Spleen (tissue), 11 donors: ENCODE measurements at regions not wholly inside any gene's neighbourhood (a gene's known extent, or its start where the extent isn't known, plus 50 kb on each side); places are given as distances from the start of the nearest gene placed in this dataset.
"Not testable (repeated sequence)": the region's sequence is repeated elsewhere in the genome, so short reads cannot be mapped to it uniquely, and the experiment has no call there.

Experiments
- DNase-seq: peaks from one replicate; pipeline ENCODE4 v3.0.0-alpha.2; 2020
- H3K27ac ChIP-seq, 8 donors: fragments of 200-600 bp; sonication (generic) in 7 of 8; 1 replicate in 4 of 8; 2 replicates in 4 of 8; pipeline versions ENCODE4 v1.5.0 to v1.8.0; 2016 to 2021; ENCODE audit warnings: inconsistent platforms in 4 of 8, mild to moderate bottlenecking in 4 of 8, moderate library complexity in 1 of 8
- H3K27me3 ChIP-seq, 7 donors: fragments of 200-600 bp; sonication (generic) in 6 of 7; replicated peaks in 1 of 7; 1 replicate in 4 of 7; 2 replicates in 3 of 7; pipeline versions ENCODE4 v1.5.0 to v1.8.0; 2016 to 2021; ENCODE audit warnings: inconsistent platforms in 3 of 7, mild to moderate bottlenecking in 1 of 7
- H3K36me3 ChIP-seq, 6 donors: fragments of 200-600 bp; sonication (generic) in 5 of 6; 1 replicate in 4 of 6; 2 replicates in 2 of 6; pipeline versions ENCODE4 v1.5.0 to v1.8.0; 2016 to 2021; ENCODE audit warnings: inconsistent platforms in 2 of 6
- H3K4me1 ChIP-seq, 6 donors: fragments of 200-600 bp; sonication (generic) in 5 of 6; 1 replicate in 3 of 6; 2 replicates in 3 of 6; pipeline versions ENCODE4 v1.5.0 to v1.8.0; 2016 to 2021; ENCODE audit warnings: inconsistent platforms in 3 of 6
- H3K4me3 ChIP-seq, 8 donors: fragments of 200-600 bp; sonication (generic) in 7 of 8; 1 replicate in 4 of 8; 2 replicates in 4 of 8; pipeline versions ENCODE4 v1.5.0 to v1.8.0; 2016 to 2021; ENCODE audit warnings: inconsistent platforms in 4 of 8, mild to moderate bottlenecking in 4 of 8, moderate library complexity in 2 of 8
- H3K9me3 ChIP-seq, 8 donors: fragments of 200-600 bp; sonication (generic) in 7 of 8; 1 replicate in 4 of 8; 2 replicates in 4 of 8; pipeline versions ENCODE4 v1.5.0 to v1.8.0; 2016 to 2021; ENCODE audit warnings: inconsistent platforms in 4 of 8
- POLR2A ChIP-seq, 3 donors: fragments of 450-650 bp; IDR thresholded peaks; one replicate each; pipeline ENCODE4 v1.5.1; 2017; ENCODE audit warnings: antibody characterized with exemption in 3 of 3, mild to moderate bottlenecking in 1 of 3
- POLR2AphosphoS5 ChIP-seq, 3 donors: sonication (generic); formaldehyde crosslinking; IDR thresholded peaks; one replicate each; pipeline ENCODE4 v1.5.1; 2017; ENCODE audit warnings: antibody characterized with exemption in 3 of 3
- WGBS, 5 donors: extraction: QIAGEN DNeasy Blood & Tissue Kit in 3 of 5; methylation state at CpG; one replicate each; pipeline versions ENCODE4 v1.1.5 to v1.1.7; 2013 to 2018; 5-methylcytosine and 5-hydroxymethylcytosine counted together
- intact Hi-C: fragments of 100-400 bp; cut with DNase I; formaldehyde crosslinking; loops from one replicate; pipeline ENCODE4 v1.15.0; 2023; ENCODE audit warnings: low total_unique reads
- TF ChIP-seq, protein P1 (sequence below), 11 experiments: fragments of 200-600 bp in 7 of 11; fragments of 450-650 bp in 4 of 11; sonication (generic) in 4 of 11; IDR thresholded peaks in 8 of 11; conservative IDR thresholded peaks in 3 of 11; 1 replicate in 7 of 11; 2 replicates in 4 of 11; pipeline versions ENCODE4 v1.4.0 to v1.8.0; 2016 to 2021; ENCODE audit warnings: antibody characterized with exemption in 11 of 11, inconsistent platforms in 4 of 11, mild to moderate bottlenecking in 1 of 11
- donor health status: healthy with polysubstance abuse.
- donor health status: DM: no; HTN: no; CAD: no; lungs with moderate emphysema.
- donor health status: DM: no; HTN: no; CAD: no.
- donor health status: Bipolar disorder and iron deficiency.
- donor health status: healthy.
- donor health status: DM: no; HTN: no; CAD: no.
- donor health status: DM: yes; HTN: yes; CAD: no.

DNA sequence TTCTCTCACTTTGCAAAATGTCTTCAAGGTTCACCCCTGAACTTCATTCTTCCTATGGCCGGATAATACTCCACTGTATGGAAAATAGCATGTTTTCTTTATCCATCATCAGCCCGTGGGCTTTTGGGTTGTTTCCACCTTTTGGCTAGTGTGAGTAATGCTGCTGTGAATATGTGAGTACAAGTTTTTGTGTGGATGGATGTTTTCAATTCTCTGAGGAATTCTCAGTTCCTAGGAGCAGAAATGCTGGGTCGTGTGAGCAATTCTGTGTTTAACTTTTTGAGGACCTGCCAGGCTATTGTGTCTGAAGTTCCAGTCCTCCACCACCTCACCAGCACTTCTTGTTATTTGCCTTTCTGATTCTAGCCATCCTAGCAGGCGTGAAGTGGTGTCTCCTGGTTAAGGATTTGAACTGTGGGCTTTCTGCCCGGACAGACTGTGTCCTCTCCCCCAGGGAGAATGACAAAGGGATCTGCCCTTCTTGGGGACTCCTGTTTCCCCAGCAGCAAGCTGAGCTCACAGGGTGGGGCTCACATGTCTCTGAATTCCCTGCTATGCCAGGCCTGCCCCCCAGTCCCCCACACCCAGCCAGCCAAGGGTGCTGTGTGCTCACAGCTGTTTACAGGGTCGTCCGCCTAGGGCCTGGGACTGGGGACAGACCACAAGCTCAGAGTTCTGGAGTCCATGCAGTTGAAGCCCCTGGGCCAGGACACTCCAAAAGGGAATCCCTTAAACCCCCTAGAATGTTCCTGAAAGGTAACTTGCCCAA lies 92.2 kb upstream of the CIBAR2 start:
- H3K27me3 ChIP-seq, result peaks cover 0 to 16% (median 0%) of the 10 kb centered on the region in 7 donors
- no peak overlapping the region for H3K4me3 ChIP-seq
- H3K9me3 ChIP-seq, result peaks cover 0 to 9% (median 0%) of the 10 kb centered on the region in 8 donors
- peaks cover 0 to 73% (median 34%) of the 10 kb centered on the region in 6 donors for H3K4me1 ChIP-seq
- no peaks in the 10 kb centered on the region for H3K36me3 ChIP-seq
- WGBS, 5 donors, result 79 to 86% (median 82%) methylated on average over 7 of the region's 7 CpGs
- no peak for TF ChIP-seq POLR2A (IDR thresholded peaks at IDR 0.05)
- no peak for TF ChIP-seq POLR2AphosphoS5 (IDR thresholded peaks at IDR 0.05)
- TF ChIP-seq, protein P1, sequence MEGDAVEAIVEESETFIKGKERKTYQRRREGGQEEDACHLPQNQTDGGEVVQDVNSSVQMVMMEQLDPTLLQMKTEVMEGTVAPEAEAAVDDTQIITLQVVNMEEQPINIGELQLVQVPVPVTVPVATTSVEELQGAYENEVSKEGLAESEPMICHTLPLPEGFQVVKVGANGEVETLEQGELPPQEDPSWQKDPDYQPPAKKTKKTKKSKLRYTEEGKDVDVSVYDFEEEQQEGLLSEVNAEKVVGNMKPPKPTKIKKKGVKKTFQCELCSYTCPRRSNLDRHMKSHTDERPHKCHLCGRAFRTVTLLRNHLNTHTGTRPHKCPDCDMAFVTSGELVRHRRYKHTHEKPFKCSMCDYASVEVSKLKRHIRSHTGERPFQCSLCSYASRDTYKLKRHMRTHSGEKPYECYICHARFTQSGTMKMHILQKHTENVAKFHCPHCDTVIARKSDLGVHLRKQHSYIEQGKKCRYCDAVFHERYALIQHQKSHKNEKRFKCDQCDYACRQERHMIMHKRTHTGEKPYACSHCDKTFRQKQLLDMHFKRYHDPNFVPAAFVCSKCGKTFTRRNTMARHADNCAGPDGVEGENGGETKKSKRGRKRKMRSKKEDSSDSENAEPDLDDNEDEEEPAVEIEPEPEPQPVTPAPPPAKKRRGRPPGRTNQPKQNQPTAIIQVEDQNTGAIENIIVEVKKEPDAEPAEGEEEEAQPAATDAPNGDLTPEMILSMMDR (IDR thresholded peaks at IDR 0.05 in 8 of 11, conservative IDR thresholded peaks at IDR 0.05 in 3 of 11), result no peak
- DNase-seq, result no peak
- H3K27ac ChIP-seq, result peak overlapping the region in 1 of 8 donors; percentile 2
- intact Hi-C loops, result no loop called here

GRCh38 chr16:85205257-85205656 lies 93.0 kb upstream of the CIBAR2 start:
- H3K9me3 ChIP-seq, H3K27ac ChIP-seq, H3K4me3 ChIP-seq, intact Hi-C loops, H3K36me3 ChIP-seq, DNase-seq: not testable (repeated sequence)
- WGBS, 5 donors, result 84 to 98% (median 90%) methylated on average over 6 of the region's 6 CpGs
- peaks cover 0 to 73% (median 35%) of the 10 kb centered on the region in 6 donors for H3K4me1 ChIP-seq
- peaks cover 0 to 16% (median 0%) of the 10 kb centered on the region in 7 donors for H3K27me3 ChIP-seq

GRCh38 chr16:85205747-85206471 lies 93.6 kb upstream of the CIBAR2 start:
- H3K4me3 ChIP-seq, result no peak overlapping the region
- peaks cover 0 to 16% (median 0%) of the 10 kb centered on the region in 7 donors for H3K27me3 ChIP-seq
- no peak for DNase-seq
- peak overlapping the region in 2 of 8 donors; percentile 13 to 18 for H3K27ac ChIP-seq
- H3K9me3 ChIP-seq, result peaks cover 0 to 9% (median 0%) of the 10 kb centered on the region in 8 donors
- H3K36me3 ChIP-seq, result no peaks in the 10 kb centered on the region
- intact Hi-C loops, result no loop called here
- 69 to 79% (median 71%) methylated on average over 23 of the region's 23 CpGs for WGBS, 5 donors
- TF ChIP-seq POLR2A (IDR thresholded peaks at IDR 0.05) (no peak), POLR2AphosphoS5 (IDR thresholded peaks at IDR 0.05) (no peak)
- TF ChIP-seq, protein P1 (IDR thresholded peaks at IDR 0.05 in 8 of 11, conservative IDR thresholded peaks at IDR 0.05 in 3 of 11), result no peak
- peaks cover 0 to 72% (median 32%) of the 10 kb centered on the region in 6 donors for H3K4me1 ChIP-seq

DNA sequence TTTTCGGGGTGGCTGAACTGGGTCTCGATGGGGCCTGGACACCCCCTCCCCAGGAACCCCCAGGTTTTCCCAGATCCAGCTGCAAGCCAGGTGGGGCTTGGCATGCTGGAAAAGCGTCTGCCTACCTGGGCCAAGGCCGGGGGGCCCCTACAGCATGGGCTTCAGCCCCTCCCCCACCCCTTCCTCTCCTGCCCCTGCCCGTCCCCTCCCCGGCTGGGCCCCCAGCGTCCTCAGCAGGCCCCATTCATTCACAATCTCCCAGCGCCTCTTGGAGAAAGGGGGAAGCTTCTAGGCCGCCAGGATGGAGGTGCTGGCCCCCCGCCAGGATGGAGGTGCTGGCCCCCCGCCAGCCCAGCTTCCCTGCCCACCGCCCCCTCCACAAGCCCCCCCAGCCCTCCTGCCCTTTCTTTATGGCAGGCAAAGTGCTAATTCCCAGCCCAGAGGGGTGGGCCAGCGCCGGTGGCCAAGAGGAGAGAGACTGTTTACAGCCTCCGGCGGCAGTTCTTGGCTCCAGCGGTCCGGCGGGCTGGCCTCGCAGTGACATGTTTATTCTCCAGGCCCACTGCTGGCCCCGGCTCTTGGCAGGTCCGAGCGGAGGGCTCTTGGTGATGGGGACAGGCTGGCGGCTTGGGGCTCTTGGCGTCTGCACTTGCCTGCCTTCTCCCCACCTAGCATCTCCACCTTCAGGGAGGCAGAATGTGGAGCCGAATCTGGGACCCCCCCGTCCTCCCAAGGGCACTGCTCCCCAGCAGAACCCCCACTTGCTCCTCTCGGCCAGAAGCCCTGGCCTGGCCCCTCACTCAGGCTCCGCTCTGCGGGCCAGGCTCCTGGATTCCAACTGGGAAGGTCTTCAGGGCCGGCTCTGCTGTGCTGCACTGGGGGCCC lies 94.4 kb upstream of the CIBAR2 start:
- Histone ChIP-seq H3K27me3 (peaks cover 0 to 16% (median 0%) of the 10 kb centered on the region in 7 donors), H3K27ac (peak overlapping the region in 2 of 8 donors; percentile 13 to 18), H3K9me3 (peaks cover 0 to 9% (median 0%) of the 10 kb centered on the region in 8 donors), H3K4me1 (peaks cover 0 to 72% (median 31%) of the 10 kb centered on the region in 6 donors), H3K36me3 (no peaks in the 10 kb centered on the region), H3K4me3 (no peak overlapping the region)
- peak in 1 of 3 donors; percentile 23 for TF ChIP-seq POLR2AphosphoS5 (IDR thresholded peaks at IDR 0.05)
- TF ChIP-seq, protein P1 (IDR thresholded peaks at IDR 0.05 in 8 of 11, conservative IDR thresholded peaks at IDR 0.05 in 3 of 11), result no peak
- no peak for TF ChIP-seq POLR2A (IDR thresholded peaks at IDR 0.05)
- peak; percentile 71 for DNase-seq
- intact Hi-C loops, result no loop called here
- WGBS, 5 donors, result 39 to 87% (median 46%) methylated on average over 7 to 31 of the region's 31 CpGs
